Effector memory CD4-positive, alpha-beta T cell (primary cell): ENCODE measurements at regions not wholly inside any gene's neighbourhood (a gene's known extent, or its start where the extent isn't known, plus 50 kb on each side); places are given as distances from the start of the nearest gene placed in this dataset.

Experiments
- DNase-seq, 3 donors: peaks; one replicate each; pipeline ENCODE4 v3.0.0-alpha.2; 2020
- H3K27ac ChIP-seq: 2 replicates; pipeline ENCODE4 v1.7.0; 2013; ENCODE audit warnings: mild to moderate bottlenecking, low read length, moderate library complexity; ENCODE audit not compliant: insufficient read depth, poor library complexity, severe bottlenecking
- H3K27me3 ChIP-seq: replicated peaks from 2 replicates; pipeline ENCODE4 v1.7.0; 2013; ENCODE audit warnings: mild to moderate bottlenecking, low read length; ENCODE audit not compliant: insufficient read depth, control insufficient read depth, poor library complexity, severe bottlenecking
- H3K36me3 ChIP-seq: 2 replicates; pipeline ENCODE4 v1.7.0; 2013; ENCODE audit warnings: mild to moderate bottlenecking, low read length, moderate library complexity; ENCODE audit not compliant: control insufficient read depth, insufficient read depth
- H3K4me1 ChIP-seq: 2 replicates; pipeline ENCODE4 v1.7.0; 2013; ENCODE audit warnings: low read length, mild to moderate bottlenecking; ENCODE audit not compliant: control insufficient read depth, insufficient read depth, poor library complexity, severe bottlenecking
- H3K4me3 ChIP-seq: 2 replicates; pipeline ENCODE4 v1.7.0; 2013; ENCODE audit warnings: low read length, low read depth, mild to moderate bottlenecking; ENCODE audit not compliant: insufficient read depth, poor library complexity, severe bottlenecking
- H3K9me3 ChIP-seq: 2 replicates; pipeline ENCODE4 v1.7.0; 2013; ENCODE audit warnings: mild to moderate bottlenecking, low read length, moderate library complexity; ENCODE audit not compliant: control insufficient read depth

- no peak overlapping the region for H3K27ac ChIP-seq
- no peak for DNase-seq
- no peaks in the 10 kb centered on the region for H3K36me3 ChIP-seq
- no peak overlapping the region for H3K4me3 ChIP-seq
- peaks cover 23% of the 10 kb centered on the region for H3K4me1 ChIP-seq
- H3K9me3 ChIP-seq = no peaks in the 10 kb centered on the region
- peaks cover 44% of the 10 kb centered on the region for H3K27me3 ChIP-seq
Measured at GRCh38 chr5:138666226-138666742, 86.9 kb upstream of the CTNNA1 start.

GRCh38 chr5:138665261-138665660 is 88.0 kb upstream of the CTNNA1 start:
- peaks cover 23% of the 10 kb centered on the region for H3K4me1 ChIP-seq
- no peak for DNase-seq
- no peak overlapping the region for H3K4me3 ChIP-seq
- H3K9me3 ChIP-seq = no peaks in the 10 kb centered on the region
- H3K36me3 ChIP-seq = no peaks in the 10 kb centered on the region
- H3K27me3 ChIP-seq = peaks cover 47% of the 10 kb centered on the region
- no peak overlapping the region for H3K27ac ChIP-seq

- no peak for DNase-seq
- Histone ChIP-seq H3K4me3 (no peak overlapping the region), H3K9me3 (no peaks in the 10 kb centered on the region), H3K4me1 (peaks cover 20% of the 10 kb centered on the region), H3K27me3 (peaks cover 39% of the 10 kb centered on the region), H3K27ac (no peak overlapping the region), H3K36me3 (no peaks in the 10 kb centered on the region)
Measured at GRCh38 chr5:138664276-138664943, 88.8 kb upstream of the CTNNA1 start.

GRCh38 chr5:138663561-138663960 is 88.4 kb upstream of the HSPA9 start:
- no peak for DNase-seq
- H3K27me3 ChIP-seq = peaks cover 42% of the 10 kb centered on the region
- H3K4me3 ChIP-seq = no peak overlapping the region
- no peak overlapping the region for H3K27ac ChIP-seq
- no peaks in the 10 kb centered on the region for H3K9me3 ChIP-seq
- H3K4me1 ChIP-seq = peaks cover 12% of the 10 kb centered on the region
- H3K36me3 ChIP-seq = no peaks in the 10 kb centered on the region

GRCh38 chr5:138663009-138663408 is 87.8 kb upstream of the HSPA9 start:
- H3K9me3 ChIP-seq = no peaks in the 10 kb centered on the region
- H3K4me1 ChIP-seq = peaks cover 6% of the 10 kb centered on the region
- peaks cover 42% of the 10 kb centered on the region for H3K27me3 ChIP-seq
- H3K4me3 ChIP-seq = no peak overlapping the region
- DNase-seq = peak in 2 of 3 donors; percentile 4 to 14
- no peak overlapping the region for H3K27ac ChIP-seq
- H3K36me3 ChIP-seq = no peaks in the 10 kb centered on the region

GRCh38 chr5:138662599-138662998 is 87.4 kb upstream of the HSPA9 start:
- DNase-seq = no peak
- Histone ChIP-seq H3K36me3 (no peaks in the 10 kb centered on the region), H3K4me3 (no peak overlapping the region), H3K9me3 (no peaks in the 10 kb centered on the region), H3K4me1 (peaks cover 6% of the 10 kb centered on the region), H3K27ac (no peak overlapping the region), H3K27me3 (peaks cover 43% of the 10 kb centered on the region)

GRCh38 chr5:138661991-138662434 is 86.8 kb upstream of the HSPA9 start:
- Histone ChIP-seq H3K27me3 (peaks cover 49% of the 10 kb centered on the region), H3K4me3 (no peak overlapping the region), H3K9me3 (no peaks in the 10 kb centered on the region), H3K4me1 (peaks cover 6% of the 10 kb centered on the region), H3K36me3 (no peaks in the 10 kb centered on the region), H3K27ac (no peak overlapping the region)
- DNase-seq = no peak

- Histone ChIP-seq H3K9me3 (no peaks in the 10 kb centered on the region), H3K4me3 (no peak overlapping the region), H3K4me1 (peaks cover 6% of the 10 kb centered on the region), H3K36me3 (no peaks in the 10 kb centered on the region), H3K27ac (no peak overlapping the region), H3K27me3 (peaks cover 51% of the 10 kb centered on the region)
- no peak for DNase-seq
Measured at GRCh38 chr5:138661291-138661960, 86.2 kb upstream of the HSPA9 start.

GRCh38 chr5:138660051-138660572 is 84.9 kb upstream of the HSPA9 start:
- Histone ChIP-seq H3K27ac (no peak overlapping the region), H3K4me1 (peaks cover 6% of the 10 kb centered on the region), H3K27me3 (peaks cover 58% of the 10 kb centered on the region), H3K36me3 (no peaks in the 10 kb centered on the region), H3K4me3 (no peak overlapping the region), H3K9me3 (no peaks in the 10 kb centered on the region)
- DNase-seq = no peak

- Histone ChIP-seq H3K27me3 (peaks cover 55% of the 10 kb centered on the region), H3K36me3 (no peaks in the 10 kb centered on the region), H3K4me1 (peaks cover 11% of the 10 kb centered on the region), H3K4me3 (no peak overlapping the region), H3K27ac (no peak overlapping the region), H3K9me3 (no peaks in the 10 kb centered on the region)
- no peak for DNase-seq
Measured at GRCh38 chr5:138659561-138659960, 84.4 kb upstream of the HSPA9 start.
